GM18870 (cell line): ENCODE measurements at regions not wholly inside any gene's neighbourhood (a gene's known extent, or its start where the extent isn't known, plus 50 kb on each side); places are given as distances from the start of the nearest gene placed in this dataset.

ENCODE experiments used
- ATAC-seq: cut with Tn5 transposase; IDR thresholded peaks from one replicate; pipeline ENCODE4 v1.9.1; 2021; ENCODE audit warnings: moderate library complexity; ENCODE audit not compliant: unreplicated experiment

DNA sequence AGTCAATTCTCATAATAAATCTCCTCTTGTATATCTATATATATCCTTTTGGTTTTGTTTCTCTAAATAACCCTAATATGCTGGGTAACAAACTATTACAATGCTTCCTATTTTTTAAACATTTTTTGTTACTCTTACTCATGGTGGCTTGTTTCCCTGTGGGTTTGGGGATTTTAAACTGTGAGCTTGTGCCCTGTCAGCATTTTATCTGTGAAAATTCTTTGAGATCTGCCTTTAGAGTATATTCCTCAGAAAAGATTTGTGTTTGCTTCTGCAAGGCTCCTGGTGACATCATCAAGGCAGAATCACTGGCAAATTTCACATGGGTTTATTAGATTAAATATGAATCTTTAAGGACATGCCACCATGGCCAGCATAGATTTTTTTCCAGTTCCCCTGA lies 273.6 kb downstream of the LRFN2 start:
- no peak for ATAC-seq

DNA sequence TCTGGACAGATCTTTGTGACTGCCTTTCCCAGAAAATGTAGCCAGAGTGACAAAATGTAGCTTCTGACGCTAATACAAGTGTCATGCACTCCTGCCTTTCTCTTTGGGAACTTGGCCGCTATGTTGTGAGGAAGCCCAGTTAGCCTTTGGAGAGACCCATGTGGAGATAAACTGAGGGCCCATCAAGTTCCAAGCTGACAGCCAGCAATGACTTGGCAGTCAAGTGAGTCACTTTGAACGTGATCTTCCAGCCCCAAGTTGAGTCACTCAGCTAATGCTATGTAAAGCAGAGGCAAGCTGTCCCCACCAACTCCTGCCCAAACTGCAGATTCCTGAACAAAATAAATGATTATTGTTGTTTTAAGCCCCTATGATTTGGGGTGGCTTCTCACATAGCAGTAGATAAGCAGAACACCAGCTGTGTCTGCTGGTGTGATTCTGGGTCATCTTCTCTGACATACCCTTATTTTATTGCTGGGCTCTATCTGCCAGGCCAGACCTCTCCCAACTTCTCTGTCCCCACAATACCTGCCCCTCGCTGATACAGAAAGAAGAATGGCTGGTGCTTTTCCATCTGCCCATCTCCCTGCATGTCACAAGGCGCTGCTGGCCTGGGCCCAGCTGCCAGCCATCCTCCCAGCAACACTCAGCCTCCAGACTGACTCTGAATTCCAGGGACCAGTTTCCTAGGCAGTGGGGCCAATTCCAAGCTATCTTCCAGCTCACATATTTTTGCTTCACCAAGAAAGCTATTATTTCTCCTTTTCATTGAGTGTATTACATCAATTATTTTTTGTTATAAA lies 274.8 kb downstream of the LRFN2 start:
- no peak for ATAC-seq

DNA sequence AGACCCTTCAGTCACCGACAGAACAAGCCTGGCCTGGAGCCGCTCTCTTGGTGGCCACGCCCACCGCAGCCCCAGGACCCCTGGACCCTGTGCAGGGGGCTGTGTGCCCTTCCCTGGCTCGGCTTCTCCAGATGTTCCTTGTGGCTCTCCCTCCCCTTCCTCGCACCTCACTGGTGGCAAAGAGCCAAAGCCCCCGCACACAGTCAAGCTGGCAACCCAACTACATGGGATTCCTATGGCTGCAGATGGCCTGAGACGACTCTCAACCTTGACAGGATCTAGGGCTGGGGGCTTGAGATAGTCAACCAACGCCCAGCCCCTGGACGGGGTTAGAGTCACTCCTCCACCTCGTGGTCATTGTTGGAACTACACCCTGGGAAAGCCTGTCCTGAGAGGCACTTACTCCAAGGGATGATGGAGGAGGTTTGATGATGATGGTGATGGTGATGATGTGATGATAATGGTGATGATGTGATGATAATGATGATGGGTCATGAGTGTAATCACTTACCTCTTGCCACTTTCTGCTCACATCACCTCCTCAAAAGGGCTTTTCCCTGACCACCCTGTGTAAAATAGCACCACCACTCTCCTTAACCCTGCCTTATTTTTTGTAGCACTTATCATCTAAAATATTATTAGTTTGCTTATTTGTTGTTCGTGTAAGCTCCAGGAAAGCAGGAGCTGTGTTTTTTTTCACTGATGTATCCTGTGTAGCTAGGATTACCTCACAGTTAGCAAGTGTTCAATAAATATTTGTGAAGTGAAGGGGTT lies 278.4 kb downstream of the LRFN2 start:
- ATAC-seq = no peak

DNA sequence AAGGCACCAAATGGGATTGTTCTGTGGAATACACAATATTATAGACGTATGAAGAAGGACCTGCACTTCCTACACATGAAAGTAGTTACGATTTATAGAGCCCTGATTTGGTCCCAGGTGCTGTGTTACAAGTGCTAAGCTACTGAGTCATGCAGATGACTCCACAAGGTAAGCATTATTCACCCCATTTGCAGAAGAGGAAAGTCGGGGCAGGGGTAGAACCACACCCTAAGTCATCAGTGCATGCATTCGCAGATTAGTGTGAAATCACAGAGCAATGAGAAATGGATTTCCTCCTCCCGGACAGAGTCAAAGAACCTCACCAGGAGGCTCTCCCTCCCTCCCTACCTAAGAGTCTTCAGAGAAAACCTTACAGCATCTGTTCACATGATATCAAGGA lies 279.5 kb downstream of the LRFN2 start:
- no peak for ATAC-seq

DNA sequence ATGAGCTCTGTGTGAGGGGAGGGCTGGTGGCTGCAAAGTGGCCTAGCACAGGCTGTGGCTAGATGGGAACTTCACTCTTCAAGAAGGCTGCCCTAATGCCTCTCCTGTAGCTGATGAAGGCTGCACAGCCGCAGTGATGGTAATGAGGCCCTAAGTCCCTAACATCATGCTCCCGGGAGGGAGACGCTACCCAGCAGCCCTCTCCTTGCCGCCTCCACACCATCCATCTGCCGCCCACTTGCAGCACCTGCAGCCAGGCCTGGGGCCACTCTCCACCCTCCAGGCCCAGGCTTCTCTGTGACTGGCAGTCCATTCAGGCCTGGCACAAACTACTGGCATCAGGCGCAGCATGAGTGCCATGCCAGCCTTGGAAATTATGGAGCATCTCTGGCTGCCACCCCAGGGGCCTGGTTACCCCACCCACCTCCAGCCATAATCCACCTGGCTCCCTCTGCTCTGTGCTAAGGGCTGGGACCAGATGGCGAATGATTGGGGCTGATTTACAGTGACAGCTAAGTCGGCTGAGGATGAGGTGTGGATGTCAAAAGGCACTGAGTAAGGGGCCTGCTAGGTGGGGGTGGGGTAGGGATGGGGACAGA lies 284.2 kb downstream of the LRFN2 start:
- no peak for ATAC-seq

DNA sequence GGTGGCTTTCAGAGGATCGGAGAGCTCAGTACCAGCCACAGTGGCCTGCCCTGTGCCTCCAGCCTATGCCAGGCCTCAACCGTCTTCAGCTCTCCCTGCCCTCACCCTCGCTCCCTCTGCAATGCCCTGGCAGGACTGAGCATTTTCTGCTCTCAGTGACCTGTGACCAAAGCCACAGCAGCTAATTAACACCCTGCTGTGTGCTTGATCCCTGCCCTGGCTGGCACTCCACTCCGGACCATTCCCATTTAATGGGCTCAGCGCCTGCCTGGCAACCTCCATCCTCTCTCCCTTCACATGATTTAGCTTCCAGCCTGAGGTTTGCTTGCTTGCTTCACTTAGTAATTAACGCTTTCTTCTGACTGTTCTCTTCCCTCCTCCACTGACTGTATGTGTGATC lies 287.5 kb downstream of the LRFN2 start:
- no peak for ATAC-seq

DNA sequence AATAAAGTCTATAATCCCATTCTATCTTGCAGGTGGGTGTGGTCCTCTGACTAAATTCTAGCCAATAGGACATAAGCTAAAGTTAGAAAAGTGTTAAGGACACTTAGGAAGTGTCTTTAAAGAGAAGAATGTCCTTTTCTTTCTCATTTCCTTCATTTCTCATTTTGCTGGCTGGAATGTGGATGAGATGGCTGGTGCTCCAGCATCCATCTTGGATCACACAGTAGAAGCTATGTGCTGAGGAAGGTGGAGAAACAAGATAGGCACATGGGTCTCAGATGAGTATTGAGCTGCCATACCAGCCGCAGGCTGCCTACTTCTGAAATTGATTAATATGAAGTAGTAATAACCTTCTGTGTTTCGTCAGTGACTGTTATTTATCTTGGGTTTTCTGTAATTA lies 289.0 kb downstream of the LRFN2 start:
- no peak for ATAC-seq

DNA sequence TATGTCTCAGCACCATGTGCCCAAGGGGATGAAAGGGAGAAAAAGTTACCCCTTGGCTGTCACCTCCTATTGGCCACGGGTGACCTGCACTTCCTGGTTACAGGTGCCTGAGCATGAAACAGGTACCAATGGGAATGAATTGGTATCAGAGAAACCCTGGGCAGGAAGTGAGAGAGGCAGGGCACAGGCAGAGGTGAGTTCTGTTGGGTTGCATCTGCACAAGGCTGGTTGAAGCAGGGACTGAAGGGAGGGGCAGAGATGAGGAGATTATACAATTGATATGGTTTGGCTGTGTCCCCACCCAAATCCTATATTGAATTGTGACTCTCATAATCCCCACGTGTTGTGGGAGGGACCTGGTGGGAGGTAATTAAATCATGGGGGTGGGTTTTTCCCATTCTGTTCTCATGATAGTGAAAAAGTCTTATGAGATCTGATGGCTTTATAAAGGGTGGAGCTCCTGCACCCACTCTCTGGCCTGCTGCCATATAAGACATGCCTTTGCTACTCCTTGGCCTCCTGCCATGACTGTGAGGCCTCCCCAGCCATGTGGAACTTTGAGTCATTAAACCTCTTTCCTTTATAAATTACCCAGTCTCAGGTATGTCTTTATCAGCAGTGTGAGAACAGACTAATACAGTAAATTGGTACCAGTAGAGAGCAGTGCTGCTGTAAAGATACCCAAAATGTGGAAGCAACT lies 291.8 kb downstream of the LRFN2 start:
- ATAC-seq = no peak

DNA sequence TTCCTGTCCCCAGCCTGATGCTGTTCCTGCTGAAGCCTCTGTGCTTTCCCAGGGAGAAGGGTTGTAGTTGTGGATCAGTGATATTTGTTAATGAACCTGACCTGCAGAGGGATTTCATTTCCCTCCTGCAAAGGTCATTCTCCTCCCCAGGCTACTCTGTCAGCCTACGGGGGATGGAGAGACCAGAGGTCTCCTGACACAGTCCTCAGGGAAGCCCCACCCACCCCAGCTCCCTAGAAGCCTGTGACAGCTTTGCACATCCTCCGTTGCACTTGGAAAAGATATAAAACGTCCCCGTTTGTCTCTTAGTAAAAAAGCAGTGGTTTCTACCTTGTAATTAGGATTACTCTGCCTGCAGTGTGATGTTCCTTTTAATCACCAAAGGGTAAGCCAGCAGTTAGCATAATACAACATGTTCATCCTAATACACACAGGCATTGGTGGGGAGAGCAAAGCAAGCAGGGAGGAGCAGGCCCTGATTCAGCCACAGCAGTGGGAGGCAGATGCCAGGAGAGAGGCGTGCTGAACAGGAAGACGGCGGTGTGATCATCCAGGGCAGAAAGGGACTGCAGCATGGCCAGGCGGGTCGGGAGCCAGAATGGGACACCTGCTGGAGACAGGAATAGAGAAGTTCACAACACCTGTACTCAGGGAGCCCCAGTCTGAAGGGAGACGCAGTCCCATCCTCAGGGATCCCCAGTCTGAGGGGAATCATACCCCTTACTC lies 293.5 kb downstream of the LRFN2 start:
- ATAC-seq = no peak

DNA sequence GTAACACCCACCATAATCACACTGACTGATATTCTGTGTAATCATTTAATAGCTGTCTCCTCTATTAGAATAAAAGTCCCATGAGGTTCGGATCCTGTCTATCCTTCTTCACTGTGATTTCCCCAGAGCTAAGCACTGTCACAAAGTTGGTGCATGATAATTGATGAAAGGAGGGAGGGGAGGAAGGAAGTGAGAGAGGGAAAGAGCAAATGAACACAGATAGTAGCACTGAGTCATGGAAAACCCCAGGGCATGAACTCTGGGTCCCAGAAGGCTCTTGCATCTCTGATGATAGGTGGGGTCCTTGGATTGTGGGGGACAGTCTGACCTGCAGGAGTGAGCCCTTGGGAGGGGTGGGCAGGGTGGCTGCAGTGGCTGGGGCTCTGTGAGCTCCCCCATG lies 294.1 kb downstream of the LRFN2 start:
- no peak for ATAC-seq

DNA sequence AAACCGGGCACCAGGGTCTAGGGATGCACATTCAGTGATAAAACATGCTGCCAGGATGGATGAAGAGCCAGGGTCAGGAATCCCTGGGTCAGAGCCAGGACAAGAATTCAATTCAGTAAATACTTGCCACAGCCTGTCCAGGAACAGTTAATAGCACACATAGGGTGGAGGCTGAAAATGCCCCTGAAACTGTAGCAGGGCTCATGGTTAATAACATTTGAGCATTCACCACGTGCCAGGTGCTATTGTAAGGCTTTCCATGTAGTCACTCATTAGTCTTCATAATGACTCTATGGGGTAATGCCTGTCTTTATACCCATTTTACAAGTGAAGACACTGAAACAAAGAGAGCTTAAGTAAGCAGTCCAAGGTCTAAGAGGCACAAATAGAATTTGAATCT lies 296.3 kb downstream of the LRFN2 start:
- no peak for ATAC-seq

DNA sequence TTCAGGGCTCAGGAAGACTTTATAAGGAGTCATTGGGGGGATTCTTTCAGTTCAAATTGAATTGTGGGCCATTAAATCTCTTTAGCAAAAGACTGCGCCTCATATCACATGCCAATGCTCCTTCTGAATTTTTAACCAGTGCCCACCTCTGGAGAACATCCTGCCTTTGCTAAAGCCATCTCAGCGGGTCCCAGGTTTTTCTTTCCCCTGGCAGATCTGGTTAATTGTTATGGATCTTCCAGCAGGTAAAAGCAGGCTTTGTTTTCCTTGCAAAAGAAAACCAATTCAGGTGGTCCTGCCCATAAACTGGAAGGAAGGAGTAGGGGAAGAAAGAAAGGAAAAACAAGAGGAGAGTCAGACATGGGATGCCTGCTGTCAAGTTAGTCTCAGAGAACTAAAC lies 298.2 kb downstream of the LRFN2 start:
- no peak for ATAC-seq

DNA sequence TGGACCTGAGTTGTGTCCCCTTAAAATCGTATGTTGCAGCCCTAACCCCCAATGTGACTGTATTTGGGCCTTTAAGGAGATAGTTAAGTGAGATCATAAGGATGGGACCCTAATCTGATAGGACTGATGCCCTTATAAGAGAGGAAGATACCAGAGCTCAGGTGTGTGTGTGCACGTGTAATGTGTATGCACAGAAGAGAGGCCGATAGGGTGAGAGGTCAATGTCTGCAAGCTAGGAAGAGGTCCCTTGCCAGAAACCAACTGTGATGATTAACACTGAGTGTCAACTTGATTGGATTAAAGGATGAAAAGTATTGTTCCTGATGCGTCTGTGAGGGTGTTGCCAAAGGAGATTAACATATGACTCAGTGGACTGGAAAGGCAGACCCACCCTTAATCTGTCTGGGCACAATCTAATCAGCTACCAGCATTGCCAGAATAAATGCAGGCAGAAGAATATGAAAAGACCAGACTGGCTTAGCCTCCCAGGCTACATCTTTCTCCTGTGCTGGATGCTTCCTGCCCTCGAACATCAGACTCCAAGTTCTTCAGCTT lies 299.8 kb downstream of the LRFN2 start:
- no peak for ATAC-seq

DNA sequence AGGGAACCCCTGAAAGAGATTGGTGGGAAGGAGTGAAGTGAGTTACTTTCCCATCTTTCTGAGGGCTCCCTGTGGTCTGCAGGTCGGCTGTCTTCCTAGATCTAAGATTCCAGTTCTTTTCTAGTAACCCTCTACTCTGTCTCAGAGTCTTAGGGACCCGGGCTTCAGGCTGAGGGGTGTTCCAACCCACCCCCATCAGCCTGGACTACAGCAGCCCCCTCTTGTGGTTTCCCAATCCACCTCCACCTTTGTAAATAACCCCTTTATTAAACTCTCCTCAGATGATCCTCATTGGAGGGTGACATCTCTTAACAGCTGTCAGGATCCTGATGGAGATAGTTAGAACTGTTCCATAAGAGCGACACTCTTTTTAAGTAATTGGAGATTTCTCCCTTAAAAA lies 300.4 kb downstream of the LRFN2 start:
- ATAC-seq = no peak

DNA sequence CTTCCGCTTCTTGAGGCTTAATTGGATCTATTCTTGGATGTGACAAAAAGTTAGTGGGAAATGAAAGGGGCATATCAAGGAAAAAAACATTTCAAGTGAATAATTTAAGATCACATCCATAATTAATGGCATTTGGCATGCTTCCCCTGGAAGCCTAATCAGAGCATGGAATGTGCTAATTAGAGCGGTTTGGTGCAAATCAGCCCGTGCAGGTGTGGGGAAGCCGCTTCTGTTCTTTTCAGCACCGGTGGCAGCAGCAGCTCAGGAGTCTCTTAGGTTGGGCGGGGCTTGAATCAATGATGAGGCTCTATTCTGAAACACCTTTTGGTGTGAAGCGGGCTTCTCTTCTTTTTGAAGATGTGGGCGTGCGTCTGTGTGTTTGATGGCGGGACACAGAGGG lies 301.2 kb downstream of the LRFN2 start:
- no peak for ATAC-seq

DNA sequence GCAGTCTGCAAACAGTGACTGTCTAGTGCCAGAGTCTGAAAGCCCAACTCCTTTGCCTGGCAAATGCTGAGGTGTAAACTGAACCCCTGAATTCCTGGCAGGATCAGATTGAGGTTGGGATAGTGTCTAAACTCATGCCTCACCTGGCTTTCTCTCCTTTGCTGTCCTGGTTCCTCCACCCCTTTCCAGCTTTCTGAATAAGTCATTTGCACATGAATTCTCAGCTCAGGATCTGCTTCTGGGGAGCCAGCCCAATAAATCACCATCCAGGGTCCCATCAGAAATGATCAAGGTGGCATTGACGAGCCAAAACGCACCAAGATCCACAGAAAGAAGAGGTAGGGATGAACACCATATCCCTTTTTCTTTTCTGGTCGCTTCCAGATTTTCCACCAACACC lies 301.6 kb downstream of the LRFN2 start:
- no peak for ATAC-seq

DNA sequence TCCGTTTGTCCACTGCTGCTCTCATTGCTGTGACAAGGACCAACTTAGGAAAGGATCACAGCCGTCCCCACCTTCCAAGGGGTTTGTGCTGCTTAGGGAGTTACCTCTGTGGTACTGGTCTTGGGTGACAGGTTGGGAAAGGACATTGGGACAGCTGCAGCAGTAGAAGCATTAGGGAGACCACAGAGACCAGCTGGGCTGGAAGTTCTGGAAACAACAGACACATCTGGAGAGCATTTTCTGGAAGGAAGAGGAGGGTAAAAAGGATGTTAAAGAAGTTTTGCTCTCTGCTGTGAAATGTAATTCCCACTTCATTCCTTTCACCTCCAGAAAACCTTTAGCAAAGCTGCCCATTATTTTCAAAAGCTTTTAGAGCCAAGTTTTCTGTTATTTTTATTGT lies 304.2 kb downstream of the LRFN2 start:
- no peak for ATAC-seq

DNA sequence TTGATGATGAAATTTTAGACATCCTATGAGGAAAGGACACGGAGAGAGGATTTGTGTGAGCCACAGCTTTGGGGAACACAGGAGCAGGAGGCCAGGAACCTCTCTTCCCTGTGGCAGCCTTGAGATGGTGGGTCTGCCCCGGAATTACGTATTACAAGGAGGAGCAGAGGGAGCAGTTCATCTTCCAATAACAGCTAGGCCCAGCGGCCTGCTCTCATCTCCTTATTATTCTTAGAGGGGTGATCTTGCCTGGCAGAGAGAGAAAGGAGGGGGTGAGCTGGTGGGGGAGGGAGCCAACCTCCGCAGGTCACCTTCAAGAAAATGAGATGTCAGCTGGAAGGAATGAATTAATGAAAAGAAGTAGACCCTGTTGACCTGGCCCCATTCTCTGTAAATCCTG lies 305.8 kb downstream of the LRFN2 start:
- no peak for ATAC-seq

DNA sequence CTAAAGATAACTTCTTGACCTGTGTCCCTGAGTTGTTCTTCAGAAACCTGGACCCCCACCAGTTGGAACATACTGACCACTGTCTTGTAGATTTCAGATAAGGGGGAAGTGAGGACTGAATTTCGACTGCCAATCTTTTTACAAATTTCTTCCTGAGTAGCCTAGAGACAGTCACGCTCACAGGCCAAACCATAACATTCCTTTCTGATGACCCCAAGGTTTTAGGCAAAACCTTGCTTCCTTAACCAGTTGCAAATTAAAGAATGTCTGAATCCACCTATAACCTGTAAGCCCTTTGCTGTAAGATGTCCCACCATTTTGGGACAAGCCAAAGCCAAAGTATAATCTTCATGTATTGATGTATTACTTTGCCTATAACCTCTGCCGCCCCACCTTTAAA lies 306.9 kb downstream of the LRFN2 start:
- ATAC-seq = no peak

DNA sequence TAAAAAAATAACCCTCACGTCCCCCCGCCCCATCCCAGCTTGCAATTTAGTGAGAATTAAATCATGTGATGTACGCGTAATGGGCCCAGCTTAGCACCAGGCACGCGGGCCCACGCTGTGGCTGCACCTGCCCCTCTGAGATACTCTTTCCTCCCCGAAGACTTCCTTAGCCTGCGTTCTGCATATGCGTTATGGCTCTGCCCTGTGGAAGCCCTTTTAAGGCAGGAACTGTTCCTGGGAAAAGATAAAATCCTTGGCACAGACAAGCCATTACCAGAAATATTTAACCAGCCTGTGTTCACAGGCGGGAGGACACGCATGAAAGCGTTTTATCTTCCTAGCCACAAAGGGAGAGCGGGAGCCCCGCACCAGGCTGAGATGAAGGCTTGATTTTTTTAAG lies 311.0 kb downstream of the LRFN2 start:
- no peak for ATAC-seq

DNA sequence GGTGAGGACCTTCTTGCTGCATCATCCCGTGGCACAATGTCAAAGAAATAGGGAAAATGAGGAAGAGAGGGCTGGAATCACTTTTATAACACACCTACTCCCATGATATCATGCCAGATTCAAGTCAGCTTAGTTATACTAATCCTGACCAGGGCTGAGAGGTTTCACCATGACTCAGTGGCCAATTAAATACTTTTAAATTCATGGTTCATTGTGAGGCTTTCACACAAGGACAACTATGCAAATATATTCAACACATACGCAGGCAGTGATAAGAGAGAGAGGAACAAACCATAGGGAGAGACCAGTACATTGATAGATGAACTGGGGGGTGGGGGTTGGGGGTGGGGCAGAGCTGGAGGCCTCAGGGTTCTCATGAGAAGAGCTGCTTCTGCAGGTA lies 313.1 kb downstream of the LRFN2 start:
- no peak for ATAC-seq
